22Rv1 (cell line): ENCODE measurements at regions not wholly inside any gene's neighbourhood (a gene's known extent, or its start where the extent isn't known, plus 50 kb on each side); places are given as distances from the start of the nearest gene placed in this dataset.

Experiments used
- H3K27ac ChIP-seq: fragments of 450-650 bp; 2 replicates; pipeline ENCODE4 v1.5.1; 2017
- ZFX ChIP-seq: fragments of 450-650 bp; IDR thresholded peaks from 2 replicates; pipeline ENCODE4 v1.6.1; 2017; ENCODE audit warnings: antibody characterized with exemption, borderline replicate concordance
- TF ChIP-seq, protein P1 (sequence below): fragments of 450-650 bp; IDR thresholded peaks from 2 replicates; pipeline ENCODE4 v1.5.1; 2017; ENCODE audit warnings: mild to moderate bottlenecking

- TF ChIP-seq ZFX: no peak
- no peak overlapping the region for H3K27ac ChIP-seq
Measured at GRCh38 chr13:104198801-104199200, 1132.6 kb upstream of the SLC10A2 start.

DNA sequence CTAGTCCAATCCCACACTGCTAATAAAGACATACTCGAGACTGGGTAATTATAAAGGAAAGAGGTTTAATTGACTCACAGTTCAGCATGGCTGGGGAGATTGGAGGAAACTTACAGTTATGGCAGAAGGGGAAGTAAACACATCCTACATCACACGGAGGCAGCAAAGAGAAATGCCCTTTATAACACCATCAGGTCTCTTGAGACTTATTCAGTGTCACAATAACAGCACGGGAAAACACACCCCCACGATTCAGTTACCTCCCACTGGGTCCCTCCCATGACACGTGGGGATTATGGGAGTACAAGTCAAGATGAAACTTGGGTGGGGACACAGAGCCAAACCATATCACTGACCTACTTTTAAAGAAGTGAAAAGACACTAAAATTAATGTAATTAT lies 1130.4 kb upstream of the SLC10A2 start:
- TF ChIP-seq, protein P1, sequence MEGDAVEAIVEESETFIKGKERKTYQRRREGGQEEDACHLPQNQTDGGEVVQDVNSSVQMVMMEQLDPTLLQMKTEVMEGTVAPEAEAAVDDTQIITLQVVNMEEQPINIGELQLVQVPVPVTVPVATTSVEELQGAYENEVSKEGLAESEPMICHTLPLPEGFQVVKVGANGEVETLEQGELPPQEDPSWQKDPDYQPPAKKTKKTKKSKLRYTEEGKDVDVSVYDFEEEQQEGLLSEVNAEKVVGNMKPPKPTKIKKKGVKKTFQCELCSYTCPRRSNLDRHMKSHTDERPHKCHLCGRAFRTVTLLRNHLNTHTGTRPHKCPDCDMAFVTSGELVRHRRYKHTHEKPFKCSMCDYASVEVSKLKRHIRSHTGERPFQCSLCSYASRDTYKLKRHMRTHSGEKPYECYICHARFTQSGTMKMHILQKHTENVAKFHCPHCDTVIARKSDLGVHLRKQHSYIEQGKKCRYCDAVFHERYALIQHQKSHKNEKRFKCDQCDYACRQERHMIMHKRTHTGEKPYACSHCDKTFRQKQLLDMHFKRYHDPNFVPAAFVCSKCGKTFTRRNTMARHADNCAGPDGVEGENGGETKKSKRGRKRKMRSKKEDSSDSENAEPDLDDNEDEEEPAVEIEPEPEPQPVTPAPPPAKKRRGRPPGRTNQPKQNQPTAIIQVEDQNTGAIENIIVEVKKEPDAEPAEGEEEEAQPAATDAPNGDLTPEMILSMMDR: no peak
- no peak for TF ChIP-seq ZFX
- no peak overlapping the region for H3K27ac ChIP-seq

DNA sequence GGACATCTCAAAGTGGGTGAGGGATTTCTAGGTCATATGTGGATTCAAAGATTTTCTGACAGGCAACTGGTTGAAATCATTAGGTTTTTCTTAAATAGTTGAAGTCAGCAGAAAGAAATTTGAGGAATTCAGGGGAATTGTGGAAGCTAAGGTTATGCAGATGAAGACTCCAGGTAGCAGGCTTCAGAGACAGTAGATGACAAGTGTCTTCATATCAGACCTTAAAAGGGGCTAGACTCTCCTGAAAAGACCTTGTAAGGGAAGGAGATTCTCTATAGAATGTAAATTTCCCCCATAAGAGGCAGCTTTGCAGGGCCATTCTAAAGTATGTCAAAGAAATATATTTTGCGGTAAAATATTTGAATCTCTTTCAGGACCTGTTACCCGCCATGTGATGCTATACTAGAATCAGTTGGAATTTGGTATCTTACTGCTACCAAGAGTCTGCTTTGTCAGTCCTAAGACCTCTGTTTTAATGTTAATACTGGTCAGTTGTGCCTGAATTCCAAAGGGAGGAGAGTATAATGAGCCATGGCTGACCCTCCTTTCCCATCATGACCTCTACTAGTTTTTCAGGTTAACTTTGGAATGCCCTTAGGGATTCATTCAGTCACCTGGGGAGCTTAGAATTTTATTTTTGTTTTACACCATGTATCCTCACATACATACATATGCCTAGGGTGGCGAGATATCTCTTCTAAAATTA lies 1115.5 kb upstream of the SLC10A2 start:
- no peak overlapping the region for H3K27ac ChIP-seq
- TF ChIP-seq, protein P1: no peak
- no peak for TF ChIP-seq ZFX

DNA sequence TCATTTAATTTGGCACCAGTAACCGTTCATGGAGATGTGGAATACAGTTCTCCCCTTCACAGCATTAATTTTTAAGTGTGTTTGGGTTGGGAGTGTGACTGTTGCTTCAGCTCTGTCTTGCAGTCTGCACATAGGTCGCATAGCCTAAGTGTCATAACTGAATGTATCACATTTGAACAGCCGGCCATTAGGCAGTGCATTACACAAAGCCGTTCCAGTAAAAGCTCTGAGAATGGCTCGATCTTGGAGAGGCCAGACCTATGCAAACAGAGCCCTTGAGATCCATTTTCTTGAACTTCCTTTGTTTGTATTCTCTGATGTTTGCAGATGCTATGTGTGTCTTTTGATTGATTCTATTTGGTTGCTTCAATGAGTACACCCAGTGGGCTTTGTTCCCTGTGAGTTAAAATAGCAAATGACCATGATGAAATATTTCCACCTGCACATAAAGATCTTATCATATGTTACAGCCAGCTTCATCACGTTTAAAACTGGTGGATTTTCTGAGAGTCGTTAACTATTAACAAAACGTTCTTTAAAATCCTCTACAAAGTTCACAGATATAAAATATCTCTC lies 1104.9 kb upstream of the SLC10A2 start:
- TF ChIP-seq, protein P1: no peak
- no peak for TF ChIP-seq ZFX
- peak overlapping the region; percentile 72 for H3K27ac ChIP-seq

DNA sequence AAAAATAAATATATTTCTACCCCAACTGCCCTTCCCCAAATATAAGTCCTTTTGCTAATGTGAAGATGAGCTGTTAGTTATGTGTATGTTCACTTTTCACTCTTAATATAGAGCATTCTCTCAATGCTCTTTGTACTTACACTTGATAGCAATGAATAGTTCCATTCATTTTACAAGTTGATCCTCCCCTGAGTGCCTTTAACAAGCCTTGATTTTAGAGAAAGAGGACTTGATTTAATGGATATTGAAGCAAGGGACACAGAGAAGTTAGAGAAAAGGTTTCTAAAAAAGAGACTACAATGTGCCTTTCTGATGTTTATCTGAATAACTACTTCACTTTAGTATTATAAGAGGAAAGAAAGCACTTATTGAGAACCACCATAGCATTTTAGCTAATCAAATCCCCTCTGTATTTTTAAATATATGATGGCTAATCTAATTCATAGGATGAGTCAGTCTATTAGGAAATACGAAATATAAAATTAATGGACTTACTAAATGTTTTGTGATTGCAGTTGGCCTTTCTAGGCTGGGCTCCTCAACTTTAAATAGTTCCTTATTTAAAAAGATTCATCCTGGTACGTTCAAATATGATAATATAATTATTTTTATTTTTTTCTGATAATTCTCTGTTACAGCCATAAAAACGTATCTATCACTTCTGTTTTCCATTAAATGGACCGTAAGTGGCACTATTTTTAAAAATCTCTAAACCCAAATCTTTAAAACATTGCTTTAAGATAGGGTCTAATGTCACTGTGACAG lies 1097.8 kb upstream of the SLC10A2 start:
- TF ChIP-seq, protein P1: no peak
- no peak for TF ChIP-seq ZFX
- H3K27ac ChIP-seq: no peak overlapping the region

DNA sequence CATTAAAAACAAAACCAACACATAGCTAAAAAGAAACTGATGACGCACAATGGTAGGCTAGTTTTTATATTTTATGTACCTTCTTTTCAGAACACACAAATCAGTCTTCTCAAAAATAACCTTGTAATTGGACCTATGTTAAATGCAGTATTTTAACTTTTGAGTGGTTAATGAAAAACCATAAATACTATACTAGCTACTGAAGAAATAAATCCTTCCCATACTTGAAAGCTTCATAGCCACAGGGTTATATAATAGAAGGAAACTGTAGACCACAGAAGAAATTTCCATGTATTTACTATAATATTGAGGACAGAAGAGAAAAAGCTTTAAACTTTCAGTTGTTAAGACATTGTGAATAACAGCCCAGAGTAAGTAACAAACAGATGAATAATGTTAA lies 1094.3 kb upstream of the SLC10A2 start:
- H3K27ac ChIP-seq: no peak overlapping the region
- TF ChIP-seq ZFX: no peak
- TF ChIP-seq, protein P1: no peak

- peak overlapping the region; percentile 72 for H3K27ac ChIP-seq
- TF ChIP-seq ZFX: no peak
- TF ChIP-seq, protein P1: no peak
Measured at GRCh38 chr13:104143760-104144416, 1077.7 kb upstream of the SLC10A2 start.
